K562 (cell line): ENCODE measurements at regions not wholly inside any gene's neighbourhood (a gene's known extent, or its start where the extent isn't known, plus 50 kb on each side); places are given as distances from the start of the nearest gene placed in this dataset.

Experiments used
- BHLHE40 ChIP-seq: IDR thresholded peaks from 2 replicates; pipeline ENCODE4 v1.6.1; 2011; ENCODE audit warnings: low read length, improper control_type of control experiment
- C11orf30 ChIP-seq: fragments of 450-650 bp; IDR thresholded peaks from 2 replicates; pipeline ENCODE4 v1.6.1; 2016; ENCODE audit warnings: low read depth, mild to moderate bottlenecking
- CBFB ChIP-seq: sonication (generic); formaldehyde crosslinking; IDR thresholded peaks from 2 replicates; pipeline ENCODE4 v1.4.0; 2020; ENCODE audit warnings: mild to moderate bottlenecking, missing genetic modification reagents
- CCAR2 ChIP-seq: fragments of 200-400 bp; formaldehyde crosslinking; IDR thresholded peaks from 2 replicates; pipeline ENCODE4 v1.6.1; 2017; ENCODE audit warnings: mild to moderate bottlenecking, low read depth, low read length
- ESRRA ChIP-seq: fragments of 450-650 bp; IDR thresholded peaks from 2 replicates; pipeline ENCODE4 v1.6.1; 2014; ENCODE audit warnings: low read depth, mild to moderate bottlenecking, moderate library complexity, borderline replicate concordance
- FOXA1 ChIP-seq: fragments of 450-650 bp; IDR thresholded peaks from 2 replicates; pipeline ENCODE4 v1.6.1; 2016; ENCODE audit warnings: mild to moderate bottlenecking, borderline replicate concordance
- GATAD2A ChIP-seq: fragments of 450-650 bp; IDR thresholded peaks from 2 replicates; pipeline ENCODE4 v1.6.1; 2017
- HMGN3 ChIP-seq: IDR thresholded peaks from 2 replicates; pipeline ENCODE4 v1.6.1; 2011; ENCODE audit warnings: borderline replicate concordance, low read depth, mild to moderate bottlenecking, mixed read lengths, low read length; ENCODE audit not compliant: insufficient read length; ENCODE audit errors: extremely low read depth
- HNRNPL ChIP-seq: fragments of 200-400 bp; formaldehyde crosslinking; IDR thresholded peaks from 2 replicates; pipeline ENCODE4 v1.6.1; 2017; ENCODE audit warnings: low read depth, mild to moderate bottlenecking, low read length
- HOXB6 ChIP-seq: fragments of 250-450 bp; sonication (Bioruptor Pico); IDR thresholded peaks from 2 replicates; pipeline ENCODE4 v1.5.1; 2022; ENCODE audit warnings: mild to moderate bottlenecking, borderline replicate concordance
- MAFG ChIP-seq: fragments of 450-650 bp; conservative IDR thresholded peaks from 2 replicates; pipeline ENCODE4 v1.6.1; 2016; ENCODE audit warnings: missing genetic modification characterization, missing compliant biosample characterization
- MTA1 ChIP-seq: fragments of 450-650 bp; IDR thresholded peaks from 2 replicates; pipeline ENCODE4 v1.6.1; 2017; ENCODE audit warnings: borderline replicate concordance
- NEUROD1 ChIP-seq: fragments of 150-350 bp; IDR thresholded peaks from 2 replicates; pipeline ENCODE4 v1.6.1; 2014; ENCODE audit warnings: borderline replicate concordance, low read length, low read depth; ENCODE audit not compliant: partially characterized antibody
- NFE2 ChIP-seq: IDR thresholded peaks from 2 replicates; pipeline ENCODE4 v1.6.1; 2014; ENCODE audit warnings: antibody characterized with exemption, low read depth
- NFRKB ChIP-seq: fragments of 450-650 bp; IDR thresholded peaks from 2 replicates; pipeline ENCODE4 v1.6.1; 2016; ENCODE audit warnings: low read depth
- TAF1 ChIP-seq: IDR thresholded peaks from 2 replicates; pipeline ENCODE4 v1.6.1; 2011; ENCODE audit warnings: mild to moderate bottlenecking, low read length, moderate library complexity; ENCODE audit not compliant: insufficient read depth, control insufficient read depth, severe bottlenecking; ENCODE audit errors: extremely low read depth
- ZC3H11A ChIP-seq: IDR thresholded peaks from 2 replicates; pipeline ENCODE4 v1.6.1; 2012; ENCODE audit warnings: low read depth, low read length, improper control_type of control experiment
- ZFX ChIP-seq: sonication (generic); formaldehyde crosslinking; IDR thresholded peaks from 2 replicates; pipeline ENCODE4 v1.8.0; 2022; ENCODE audit warnings: mild to moderate bottlenecking, missing genetic modification reagents, moderate library complexity
- ZNF695 ChIP-seq: fragments of 450-650 bp; formaldehyde crosslinking; IDR thresholded peaks from 2 replicates; pipeline ENCODE4 v1.4.0; 2020; ENCODE audit warnings: mild to moderate bottlenecking, moderate library complexity
- TF ChIP-seq, protein P1 (sequence below): fragments of 450-650 bp; IDR thresholded peaks from 2 replicates; pipeline ENCODE4 v1.6.1; 2016
- TF ChIP-seq, protein P2 (sequence below): sonication (generic); formaldehyde crosslinking; IDR thresholded peaks from 2 replicates; pipeline ENCODE4 v1.8.0; 2022; ENCODE audit warnings: mild to moderate bottlenecking, missing genetic modification reagents
- TF ChIP-seq, protein P3 (sequence below): fragments of 250-450 bp; sonication (Bioruptor Pico); IDR thresholded peaks from 2 replicates; pipeline ENCODE4 v1.8.0; 2022; ENCODE audit warnings: moderate library complexity, mild to moderate bottlenecking, inconsistent platforms
- TF ChIP-seq, protein P4 (sequence below): sonication (generic); formaldehyde crosslinking; IDR thresholded peaks from 2 replicates; pipeline ENCODE4 v1.8.0; 2022; ENCODE audit warnings: mild to moderate bottlenecking, missing genetic modification reagents, borderline replicate concordance
- TF ChIP-seq, protein P5 (sequence below): fragments of 250-450 bp; sonication (Bioruptor Pico); IDR thresholded peaks from 2 replicates; pipeline ENCODE4 v1.8.0; 2021; ENCODE audit warnings: moderate library complexity, mild to moderate bottlenecking, inconsistent platforms

DNA sequence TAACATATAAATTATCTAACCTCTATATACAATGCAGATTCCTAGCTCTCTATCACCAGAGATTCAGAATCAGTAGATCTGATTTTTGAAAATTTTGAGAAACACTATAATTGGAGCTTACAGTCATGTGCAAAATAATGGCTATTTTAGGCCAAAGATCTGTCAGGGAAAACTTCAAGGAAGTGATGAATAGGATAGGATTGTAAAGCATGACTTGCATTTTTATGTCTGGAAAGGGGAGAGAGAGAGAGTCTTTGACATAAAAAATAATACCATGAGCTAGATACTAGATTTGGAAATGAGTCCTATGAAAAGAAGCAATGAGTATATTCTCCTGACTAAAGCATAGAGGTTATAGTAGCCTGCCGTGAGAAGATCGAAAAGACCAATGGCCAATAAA, 181.1 kb downstream of the SDHAF3 start (continued):
- TF ChIP-seq, protein P1, sequence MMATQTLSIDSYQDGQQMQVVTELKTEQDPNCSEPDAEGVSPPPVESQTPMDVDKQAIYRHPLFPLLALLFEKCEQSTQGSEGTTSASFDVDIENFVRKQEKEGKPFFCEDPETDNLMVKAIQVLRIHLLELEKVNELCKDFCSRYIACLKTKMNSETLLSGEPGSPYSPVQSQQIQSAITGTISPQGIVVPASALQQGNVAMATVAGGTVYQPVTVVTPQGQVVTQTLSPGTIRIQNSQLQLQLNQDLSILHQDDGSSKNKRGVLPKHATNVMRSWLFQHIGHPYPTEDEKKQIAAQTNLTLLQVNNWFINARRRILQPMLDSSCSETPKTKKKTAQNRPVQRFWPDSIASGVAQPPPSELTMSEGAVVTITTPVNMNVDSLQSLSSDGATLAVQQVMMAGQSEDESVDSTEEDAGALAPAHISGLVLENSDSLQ, result peak; percentile 33; the same call in 1 of the 2 replicates
- TF ChIP-seq ZFX, result no peak
- no peak for TF ChIP-seq HMGN3
- TF ChIP-seq HOXB6 (CRISPR knock-in tag), result no peak
- TF ChIP-seq, protein P2, sequence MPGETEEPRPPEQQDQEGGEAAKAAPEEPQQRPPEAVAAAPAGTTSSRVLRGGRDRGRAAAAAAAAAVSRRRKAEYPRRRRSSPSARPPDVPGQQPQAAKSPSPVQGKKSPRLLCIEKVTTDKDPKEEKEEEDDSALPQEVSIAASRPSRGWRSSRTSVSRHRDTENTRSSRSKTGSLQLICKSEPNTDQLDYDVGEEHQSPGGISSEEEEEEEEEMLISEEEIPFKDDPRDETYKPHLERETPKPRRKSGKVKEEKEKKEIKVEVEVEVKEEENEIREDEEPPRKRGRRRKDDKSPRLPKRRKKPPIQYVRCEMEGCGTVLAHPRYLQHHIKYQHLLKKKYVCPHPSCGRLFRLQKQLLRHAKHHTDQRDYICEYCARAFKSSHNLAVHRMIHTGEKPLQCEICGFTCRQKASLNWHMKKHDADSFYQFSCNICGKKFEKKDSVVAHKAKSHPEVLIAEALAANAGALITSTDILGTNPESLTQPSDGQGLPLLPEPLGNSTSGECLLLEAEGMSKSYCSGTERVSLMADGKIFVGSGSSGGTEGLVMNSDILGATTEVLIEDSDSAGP (CRISPR knock-in tag), result no peak
- no peak for TF ChIP-seq NFRKB
- TF ChIP-seq, protein P3, sequence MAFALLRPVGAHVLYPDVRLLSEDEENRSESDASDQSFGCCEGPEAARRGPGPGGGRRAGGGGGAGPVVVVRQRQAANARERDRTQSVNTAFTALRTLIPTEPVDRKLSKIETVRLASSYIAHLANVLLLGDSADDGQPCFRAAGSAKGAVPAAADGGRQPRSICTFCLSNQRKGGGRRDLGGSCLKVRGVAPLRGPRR (CRISPR knock-in tag), result no peak
- no peak for TF ChIP-seq NEUROD1
- TF ChIP-seq HNRNPL, result no peak
- TF ChIP-seq BHLHE40, result no peak
- TF ChIP-seq CCAR2, result no peak
- no peak for TF ChIP-seq FOXA1
- no peak for TF ChIP-seq GATAD2A
- TF ChIP-seq ESRRA, result no peak
- TF ChIP-seq, protein P4, sequence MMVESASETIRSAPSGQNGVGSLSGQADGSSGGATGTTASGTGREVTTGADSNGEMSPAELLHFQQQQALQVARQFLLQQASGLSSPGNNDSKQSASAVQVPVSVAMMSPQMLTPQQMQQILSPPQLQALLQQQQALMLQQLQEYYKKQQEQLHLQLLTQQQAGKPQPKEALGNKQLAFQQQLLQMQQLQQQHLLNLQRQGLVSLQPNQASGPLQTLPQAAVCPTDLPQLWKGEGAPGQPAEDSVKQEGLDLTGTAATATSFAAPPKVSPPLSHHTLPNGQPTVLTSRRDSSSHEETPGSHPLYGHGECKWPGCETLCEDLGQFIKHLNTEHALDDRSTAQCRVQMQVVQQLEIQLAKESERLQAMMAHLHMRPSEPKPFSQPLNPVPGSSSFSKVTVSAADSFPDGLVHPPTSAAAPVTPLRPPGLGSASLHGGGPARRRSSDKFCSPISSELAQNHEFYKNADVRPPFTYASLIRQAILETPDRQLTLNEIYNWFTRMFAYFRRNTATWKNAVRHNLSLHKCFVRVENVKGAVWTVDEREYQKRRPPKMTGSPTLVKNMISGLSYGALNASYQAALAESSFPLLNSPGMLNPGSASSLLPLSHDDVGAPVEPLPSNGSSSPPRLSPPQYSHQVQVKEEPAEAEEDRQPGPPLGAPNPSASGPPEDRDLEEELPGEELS (CRISPR knock-in tag), result no peak
- no peak for TF ChIP-seq CBFB (CRISPR knock-in tag)
- TF ChIP-seq, protein P5, sequence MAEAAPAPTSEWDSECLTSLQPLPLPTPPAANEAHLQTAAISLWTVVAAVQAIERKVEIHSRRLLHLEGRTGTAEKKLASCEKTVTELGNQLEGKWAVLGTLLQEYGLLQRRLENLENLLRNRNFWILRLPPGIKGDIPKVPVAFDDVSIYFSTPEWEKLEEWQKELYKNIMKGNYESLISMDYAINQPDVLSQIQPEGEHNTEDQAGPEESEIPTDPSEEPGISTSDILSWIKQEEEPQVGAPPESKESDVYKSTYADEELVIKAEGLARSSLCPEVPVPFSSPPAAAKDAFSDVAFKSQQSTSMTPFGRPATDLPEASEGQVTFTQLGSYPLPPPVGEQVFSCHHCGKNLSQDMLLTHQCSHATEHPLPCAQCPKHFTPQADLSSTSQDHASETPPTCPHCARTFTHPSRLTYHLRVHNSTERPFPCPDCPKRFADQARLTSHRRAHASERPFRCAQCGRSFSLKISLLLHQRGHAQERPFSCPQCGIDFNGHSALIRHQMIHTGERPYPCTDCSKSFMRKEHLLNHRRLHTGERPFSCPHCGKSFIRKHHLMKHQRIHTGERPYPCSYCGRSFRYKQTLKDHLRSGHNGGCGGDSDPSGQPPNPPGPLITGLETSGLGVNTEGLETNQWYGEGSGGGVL (CRISPR knock-in tag), result no peak
- peak; percentile 77 for TF ChIP-seq C11orf30
- TF ChIP-seq MAFG (tag), result peak; percentile 89
- TF ChIP-seq ZC3H11A, result no peak
- no peak for TF ChIP-seq ZNF695
- no peak for TF ChIP-seq MTA1
- peak; percentile 73 for TF ChIP-seq NFE2
- no peak for TF ChIP-seq TAF1
